CD4-positive, CD25-positive, alpha-beta regulatory T cell (primary cell): ENCODE measurements at regions not wholly inside any gene's neighbourhood (a gene's known extent, or its start where the extent isn't known, plus 50 kb on each side); places are given as distances from the start of the nearest gene placed in this dataset.

ENCODE experiments used
- ATAC-seq, 2 donors: fragments of 150-1000 bp; cut with Tn5 transposase; one replicate each; pipeline ENCODE4 v1.10.0; 2021; ENCODE audit warnings: low read depth in 2 of 2, moderate number of reproducible peaks in 2 of 2, moderate library complexity in 1 of 2
- DNase-seq, 3 donors: peaks; one replicate each; pipeline versions ENCODE4 v3.0.0 to v3.0.0-alpha.2; 2012 to 2022; ENCODE audit warnings: mixed read lengths in 1 of 3
- H3K27ac ChIP-seq: one replicate; pipeline ENCODE4 v1.7.0; 2013; ENCODE audit warnings: mild to moderate bottlenecking, low read length; ENCODE audit not compliant: insufficient read depth, poor library complexity, severe bottlenecking
- H3K27me3 ChIP-seq: one replicate; pipeline ENCODE4 v1.7.0; 2013; ENCODE audit warnings: low read length; ENCODE audit not compliant: control insufficient read depth, insufficient read depth
- H3K36me3 ChIP-seq: one replicate; pipeline ENCODE4 v1.7.0; 2013; ENCODE audit warnings: mild to moderate bottlenecking, low read length, moderate library complexity; ENCODE audit not compliant: control insufficient read depth, insufficient read depth
- H3K4me1 ChIP-seq: 2 replicates; pipeline ENCODE4 v1.7.0; 2013; ENCODE audit warnings: mild to moderate bottlenecking, low read length; ENCODE audit not compliant: insufficient read depth, control insufficient read depth, poor library complexity, severe bottlenecking
- H3K4me3 ChIP-seq: one replicate; pipeline ENCODE4 v1.7.0; 2013; ENCODE audit warnings: low read depth, mild to moderate bottlenecking, low read length, moderate library complexity
- H3K9me3 ChIP-seq, 2 experiments: 1 replicate in 1 of 2; 2 replicates in 1 of 2; pipeline ENCODE4 v1.7.0; 2013; ENCODE audit warnings: low read length in 2 of 2, mild to moderate bottlenecking in 1 of 2, moderate library complexity in 1 of 2; ENCODE audit not compliant: control insufficient read depth in 2 of 2
- H3K27ac Mint-ChIP-seq, 3 donors: one replicate each; pipeline ENCODE4 v1.8.0; 2020 to 2022; ENCODE audit warnings: mild to moderate bottlenecking in 3 of 3, mixed read lengths in 3 of 3, moderate library complexity in 2 of 3
- H3K27me3 Mint-ChIP-seq: one replicate; pipeline ENCODE4 v1.8.0; 2022; ENCODE audit warnings: mild to moderate bottlenecking, mixed read lengths
- H3K36me3 Mint-ChIP-seq: one replicate; pipeline ENCODE4 v1.8.0; 2020; ENCODE audit warnings: mixed read lengths
- H3K4me1 Mint-ChIP-seq, 4 donors: one replicate each; pipeline ENCODE4 v1.8.0; 2020 to 2022; ENCODE audit warnings: mixed read lengths in 4 of 4, mild to moderate bottlenecking in 1 of 4
- H3K4me3 Mint-ChIP-seq, 4 donors: one replicate each; pipeline ENCODE4 v1.8.0; 2020 to 2022; ENCODE audit warnings: mild to moderate bottlenecking in 4 of 4, mixed read lengths in 4 of 4, moderate library complexity in 3 of 4
- H3K9me3 Mint-ChIP-seq, 7 donors: one replicate each; pipeline ENCODE4 v1.8.0; 2020 to 2022; ENCODE audit warnings: mixed read lengths in 7 of 7, mild to moderate bottlenecking in 3 of 7, moderate library complexity in 2 of 7

DNA sequence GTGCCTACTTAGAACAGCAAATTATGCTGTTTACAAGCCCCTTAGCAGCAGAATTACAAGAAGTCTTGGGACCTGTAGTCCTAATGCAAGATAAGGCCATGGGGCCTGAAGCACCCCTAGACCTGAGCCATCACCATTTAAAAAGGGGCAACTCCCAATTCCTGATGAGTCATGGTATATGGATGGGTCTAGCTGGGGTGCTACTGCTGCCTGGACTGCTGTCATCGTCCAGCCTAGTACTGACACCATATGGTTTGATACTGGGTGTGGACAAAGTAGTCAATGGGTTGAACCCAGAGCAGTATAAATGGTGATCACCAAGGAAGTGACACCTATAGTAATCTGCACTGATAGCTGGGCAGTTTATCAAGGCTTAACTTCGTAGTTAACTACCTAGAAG is 450.0 kb downstream of the IPMK start:
- no peaks in the 10 kb centered on the region for H3K36me3 ChIP-seq

GRCh38 chr10:57815949-57816348 is 451.7 kb downstream of the IPMK start:
- H3K27me3 Mint-ChIP-seq: no peaks in the 10 kb centered on the region
- ATAC-seq: no peak
- Histone ChIP-seq H3K27ac (no peak overlapping the region), H3K9me3 (no peaks in the 10 kb centered on the region), H3K4me1 (no peaks in the 10 kb centered on the region), H3K4me3 (no peak overlapping the region), H3K36me3 (no peaks in the 10 kb centered on the region), H3K27me3 (no peaks in the 10 kb centered on the region)
- H3K27ac Mint-ChIP-seq: no peak overlapping the region
- H3K4me3 Mint-ChIP-seq: no peak overlapping the region
- H3K9me3 Mint-ChIP-seq: peaks cover 0 to 8% (median 4%) of the 10 kb centered on the region in 7 donors
- H3K4me1 Mint-ChIP-seq: no peaks in the 10 kb centered on the region
- H3K36me3 Mint-ChIP-seq: no peaks in the 10 kb centered on the region
- DNase-seq: no peak

More for the DNA sequence above, 450.0 kb downstream of the IPMK start:
- Histone ChIP-seq H3K27ac (no peak overlapping the region), H3K27me3 (no peaks in the 10 kb centered on the region), H3K4me1 (no peaks in the 10 kb centered on the region), H3K4me3 (no peak overlapping the region), H3K9me3 (no peaks in the 10 kb centered on the region)
- ATAC-seq (no peak), DNase-seq (no peak)
- Mint-ChIP-seq H3K27ac (no peak overlapping the region), H3K9me3 (peaks cover 0 to 8% (median 4%) of the 10 kb centered on the region in 7 donors), H3K4me1 (no peaks in the 10 kb centered on the region), H3K36me3 (no peaks in the 10 kb centered on the region), H3K4me3 (no peak overlapping the region), H3K27me3 (no peaks in the 10 kb centered on the region)

- no peaks in the 10 kb centered on the region for H3K36me3 ChIP-seq
- Mint-ChIP-seq H3K9me3 (peaks cover 0 to 9% (median 0%) of the 10 kb centered on the region in 7 donors), H3K4me1 (no peaks in the 10 kb centered on the region), H3K27me3 (no peaks in the 10 kb centered on the region), H3K27ac (no peak overlapping the region), H3K36me3 (no peaks in the 10 kb centered on the region), H3K4me3 (no peak overlapping the region)
- no peaks in the 10 kb centered on the region for H3K27me3 ChIP-seq
- no peak overlapping the region for H3K27ac ChIP-seq
- H3K4me3 ChIP-seq: no peak overlapping the region
- H3K9me3 ChIP-seq: no peaks in the 10 kb centered on the region
- no peak for ATAC-seq
- no peaks in the 10 kb centered on the region for H3K4me1 ChIP-seq
- no peak for DNase-seq
Observed at GRCh38 chr10:57809961-57810360, 457.7 kb downstream of the IPMK start.

GRCh38 chr10:57807906-57808305 is 459.8 kb downstream of the IPMK start:
- Mint-ChIP-seq H3K4me3 (no peak overlapping the region), H3K27me3 (no peaks in the 10 kb centered on the region), H3K36me3 (no peaks in the 10 kb centered on the region), H3K4me1 (no peaks in the 10 kb centered on the region), H3K27ac (no peak overlapping the region), H3K9me3 (peaks cover 0 to 8% (median 3%) of the 10 kb centered on the region in 7 donors)
- no peaks in the 10 kb centered on the region for H3K36me3 ChIP-seq
- ATAC-seq (no peak), DNase-seq (no peak)
- H3K4me1 ChIP-seq: no peaks in the 10 kb centered on the region
- no peaks in the 10 kb centered on the region for H3K27me3 ChIP-seq
- no peaks in the 10 kb centered on the region for H3K9me3 ChIP-seq
- H3K4me3 ChIP-seq: no peak overlapping the region
- H3K27ac ChIP-seq: no peak overlapping the region

GRCh38 chr10:57806675-57807074 is 461.0 kb downstream of the IPMK start:
- Mint-ChIP-seq H3K36me3 (no peaks in the 10 kb centered on the region), H3K27ac (no peak overlapping the region), H3K4me3 (no peak overlapping the region), H3K9me3 (peaks cover 0 to 6% (median 3%) of the 10 kb centered on the region in 7 donors), H3K4me1 (no peaks in the 10 kb centered on the region), H3K27me3 (no peaks in the 10 kb centered on the region)
- DNase-seq: no peak
- Histone ChIP-seq H3K27me3 (no peaks in the 10 kb centered on the region), H3K4me1 (no peaks in the 10 kb centered on the region), H3K36me3 (no peaks in the 10 kb centered on the region), H3K9me3 (no peaks in the 10 kb centered on the region), H3K4me3 (no peak overlapping the region), H3K27ac (no peak overlapping the region)
- no peak for ATAC-seq

DNA sequence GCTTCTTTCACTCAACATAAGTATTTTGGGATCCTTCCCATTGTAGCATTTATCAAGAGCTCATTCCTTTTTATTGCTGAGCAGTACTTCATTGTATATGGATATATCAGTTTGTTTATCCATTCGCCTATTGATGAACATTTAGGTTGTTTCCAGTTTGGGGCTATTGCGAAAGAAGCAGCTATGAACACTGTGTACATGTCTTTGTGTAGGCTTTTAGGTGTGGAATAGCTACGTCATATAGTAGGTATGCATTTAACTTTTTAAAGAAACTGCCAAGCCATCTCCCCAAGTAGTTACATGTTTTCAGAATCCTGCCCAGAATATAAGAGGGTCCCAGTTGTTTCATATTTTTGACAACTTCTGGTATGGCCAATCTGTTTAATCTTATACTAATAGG is 468.1 kb downstream of the IPMK start:
- Mint-ChIP-seq H3K27me3 (no peaks in the 10 kb centered on the region), H3K4me3 (no peak overlapping the region), H3K4me1 (no peaks in the 10 kb centered on the region), H3K27ac (no peak overlapping the region), H3K9me3 (peaks cover 0 to 6% (median 2%) of the 10 kb centered on the region in 7 donors), H3K36me3 (no peaks in the 10 kb centered on the region)
- Histone ChIP-seq H3K4me1 (no peaks in the 10 kb centered on the region), H3K9me3 (no peaks in the 10 kb centered on the region), H3K27ac (no peak overlapping the region), H3K4me3 (no peak overlapping the region), H3K36me3 (no peaks in the 10 kb centered on the region), H3K27me3 (no peaks in the 10 kb centered on the region)
- ATAC-seq (no peak), DNase-seq (no peak)

- Histone ChIP-seq H3K36me3 (no peaks in the 10 kb centered on the region), H3K27me3 (no peaks in the 10 kb centered on the region), H3K4me3 (no peak overlapping the region), H3K9me3 (no peaks in the 10 kb centered on the region), H3K27ac (no peak overlapping the region), H3K4me1 (no peaks in the 10 kb centered on the region)
- Mint-ChIP-seq H3K27ac (no peak overlapping the region), H3K36me3 (no peaks in the 10 kb centered on the region), H3K4me3 (no peak overlapping the region), H3K4me1 (no peaks in the 10 kb centered on the region), H3K27me3 (no peaks in the 10 kb centered on the region), H3K9me3 (peaks cover 0 to 6% (median 2%) of the 10 kb centered on the region in 7 donors)
- DNase-seq (no peak), ATAC-seq (no peak)
Observed at GRCh38 chr10:57798830-57799229, 468.9 kb downstream of the IPMK start.

- no peak for ATAC-seq
Observed at GRCh38 chr10:57791546-57791945, 476.1 kb downstream of the IPMK start.

More at GRCh38 chr10:57791546-57791945, 476.1 kb downstream of the IPMK start:
- Histone ChIP-seq H3K27me3 (no peaks in the 10 kb centered on the region), H3K4me3 (no peak overlapping the region), H3K4me1 (no peaks in the 10 kb centered on the region), H3K9me3 (no peaks in the 10 kb centered on the region), H3K27ac (no peak overlapping the region), H3K36me3 (no peaks in the 10 kb centered on the region)
- Mint-ChIP-seq H3K27me3 (no peaks in the 10 kb centered on the region), H3K4me3 (no peak overlapping the region), H3K4me1 (no peaks in the 10 kb centered on the region), H3K27ac (no peak overlapping the region), H3K36me3 (no peaks in the 10 kb centered on the region), H3K9me3 (peaks cover 2 to 15% (median 7%) of the 10 kb centered on the region in 7 donors)
- DNase-seq: no peak
